ENCODE measurements at regions not wholly inside any gene's neighbourhood (a gene's known extent, or its start where the extent isn't known, plus 50 kb on each side); places are given as distances from the start of the nearest gene placed in this dataset.
A peak's percentile ranks its signal among the peaks of the same experiment; 100 is the strongest.

DNA sequence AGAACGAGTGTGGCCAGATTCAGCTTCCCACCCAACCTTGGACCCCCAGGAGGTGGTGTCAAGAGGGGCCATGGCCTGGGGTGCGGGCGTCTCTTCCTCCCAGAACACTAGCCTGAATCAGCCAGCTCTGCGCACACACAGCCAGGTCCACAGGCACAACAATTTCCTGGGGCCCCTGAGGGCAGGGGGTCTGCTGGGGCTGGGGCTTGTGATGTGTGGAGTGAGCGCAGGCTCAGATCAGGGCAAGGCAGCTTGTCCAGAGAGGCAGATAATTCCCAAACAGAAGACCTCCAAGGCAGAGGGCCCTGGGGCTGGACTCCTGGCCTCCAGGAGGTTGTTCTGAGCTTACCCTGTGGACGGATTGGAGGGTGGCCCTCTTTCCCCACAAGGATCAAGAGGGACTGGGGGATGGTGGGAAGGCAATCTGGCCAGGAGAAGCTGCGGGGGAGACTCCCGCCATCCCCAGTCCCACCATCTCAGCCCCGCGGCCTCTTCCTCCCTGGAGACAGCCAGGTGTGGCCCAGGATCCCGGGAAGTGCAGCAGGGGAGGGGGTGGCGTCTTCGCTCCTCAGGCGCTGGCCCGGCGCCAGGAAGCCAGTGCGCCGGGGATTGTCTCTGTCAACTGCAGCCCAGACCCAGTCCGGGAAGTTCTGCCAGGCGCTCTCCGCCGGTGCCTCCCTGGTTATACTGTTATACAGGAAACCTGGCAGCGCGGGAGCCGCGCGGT lies 52.0 kb upstream of the AMZ2 start:
- no peak overlapping the region for H3K23ac ChIP-seq (ENCODE audit: low read depth, low read length)
- H3K4ac ChIP-seq (ENCODE audit: low read depth, low read length): no peak overlapping the region
- H3K27ac ChIP-seq (ENCODE audit: insufficient read depth, low read length): no peak overlapping the region
- TF ChIP-seq CEBPB (IDR thresholded peaks at IDR 0.05; ENCODE audit: low read depth, low read length) (no peak), MAFK (IDR thresholded peaks at IDR 0.05; ENCODE audit: low read depth, low read length) (no peak), FOS (IDR thresholded peaks at IDR 0.05; ENCODE audit: low read depth, low read length) (no peak), RAD21 (IDR thresholded peaks at IDR 0.05; ENCODE audit: low read length) (no peak), BHLHE40 (IDR thresholded peaks at IDR 0.05; ENCODE audit: low read depth, low read length) (no peak), POLR2A (IDR thresholded peaks at IDR 0.05; ENCODE audit: low read depth, low read length) (no peak), NFE2L2 (IDR thresholded peaks at IDR 0.05; ENCODE audit: low read depth, low read length) (no peak), CHD1 (IDR thresholded peaks at IDR 0.05; ENCODE audit: low read depth, low read length) (no peak), MAZ (IDR thresholded peaks at IDR 0.05; ENCODE audit: borderline replicate concordance, low read depth, low read length) (no peak), RCOR1 (IDR thresholded peaks at IDR 0.05; ENCODE audit: insufficient replicate concordance, low read length) (no peak), MXI1 (IDR thresholded peaks at IDR 0.05; ENCODE audit: borderline replicate concordance, low read depth, low read length) (no peak)
- TF ChIP-seq, protein P1, sequence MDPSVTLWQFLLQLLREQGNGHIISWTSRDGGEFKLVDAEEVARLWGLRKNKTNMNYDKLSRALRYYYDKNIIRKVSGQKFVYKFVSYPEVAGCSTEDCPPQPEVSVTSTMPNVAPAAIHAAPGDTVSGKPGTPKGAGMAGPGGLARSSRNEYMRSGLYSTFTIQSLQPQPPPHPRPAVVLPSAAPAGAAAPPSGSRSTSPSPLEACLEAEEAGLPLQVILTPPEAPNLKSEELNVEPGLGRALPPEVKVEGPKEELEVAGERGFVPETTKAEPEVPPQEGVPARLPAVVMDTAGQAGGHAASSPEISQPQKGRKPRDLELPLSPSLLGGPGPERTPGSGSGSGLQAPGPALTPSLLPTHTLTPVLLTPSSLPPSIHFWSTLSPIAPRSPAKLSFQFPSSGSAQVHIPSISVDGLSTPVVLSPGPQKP (IDR thresholded peaks at IDR 0.05; ENCODE audit: borderline replicate concordance, low read depth, low read length): no peak
- TF ChIP-seq, protein P2, sequence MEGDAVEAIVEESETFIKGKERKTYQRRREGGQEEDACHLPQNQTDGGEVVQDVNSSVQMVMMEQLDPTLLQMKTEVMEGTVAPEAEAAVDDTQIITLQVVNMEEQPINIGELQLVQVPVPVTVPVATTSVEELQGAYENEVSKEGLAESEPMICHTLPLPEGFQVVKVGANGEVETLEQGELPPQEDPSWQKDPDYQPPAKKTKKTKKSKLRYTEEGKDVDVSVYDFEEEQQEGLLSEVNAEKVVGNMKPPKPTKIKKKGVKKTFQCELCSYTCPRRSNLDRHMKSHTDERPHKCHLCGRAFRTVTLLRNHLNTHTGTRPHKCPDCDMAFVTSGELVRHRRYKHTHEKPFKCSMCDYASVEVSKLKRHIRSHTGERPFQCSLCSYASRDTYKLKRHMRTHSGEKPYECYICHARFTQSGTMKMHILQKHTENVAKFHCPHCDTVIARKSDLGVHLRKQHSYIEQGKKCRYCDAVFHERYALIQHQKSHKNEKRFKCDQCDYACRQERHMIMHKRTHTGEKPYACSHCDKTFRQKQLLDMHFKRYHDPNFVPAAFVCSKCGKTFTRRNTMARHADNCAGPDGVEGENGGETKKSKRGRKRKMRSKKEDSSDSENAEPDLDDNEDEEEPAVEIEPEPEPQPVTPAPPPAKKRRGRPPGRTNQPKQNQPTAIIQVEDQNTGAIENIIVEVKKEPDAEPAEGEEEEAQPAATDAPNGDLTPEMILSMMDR (conservative IDR thresholded peaks at IDR 0.05; ENCODE audit: low read depth, low read length): no peak
- TF ChIP-seq, protein P3, sequence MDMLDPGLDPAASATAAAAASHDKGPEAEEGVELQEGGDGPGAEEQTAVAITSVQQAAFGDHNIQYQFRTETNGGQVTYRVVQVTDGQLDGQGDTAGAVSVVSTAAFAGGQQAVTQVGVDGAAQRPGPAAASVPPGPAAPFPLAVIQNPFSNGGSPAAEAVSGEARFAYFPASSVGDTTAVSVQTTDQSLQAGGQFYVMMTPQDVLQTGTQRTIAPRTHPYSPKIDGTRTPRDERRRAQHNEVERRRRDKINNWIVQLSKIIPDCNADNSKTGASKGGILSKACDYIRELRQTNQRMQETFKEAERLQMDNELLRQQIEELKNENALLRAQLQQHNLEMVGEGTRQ (IDR thresholded peaks at IDR 0.05; ENCODE audit: low read depth, low read length): no peak
- intact Hi-C loops (cut with micrococcal nuclease): no loop called here
- no peak overlapping the region for H4K8ac ChIP-seq (ENCODE audit: low read depth in 2 of 2, low read length in 2 of 2)
- H2AFZ ChIP-seq (replicated peaks; ENCODE audit: low read length, poor library complexity): peak overlapping the region; percentile 51
- no peaks in the 10 kb centered on the region for H4K20me1 ChIP-seq (ENCODE audit: insufficient read depth, low read length)
- H3K14ac ChIP-seq (replicated peaks; ENCODE audit: low read depth, low read length): no peak overlapping the region
- H3K9me1 ChIP-seq (ENCODE audit: insufficient read depth, low read length): no peaks in the 10 kb centered on the region
- no peak overlapping the region for H2BK20ac ChIP-seq (ENCODE audit: low read depth, low read length)
- no peak overlapping the region for H2BK5ac ChIP-seq (ENCODE audit: low read depth, low read length, poor library complexity, severe bottlenecking)
- no peak overlapping the region for H2AK5ac ChIP-seq (ENCODE audit: low read depth, low read length)
- no peak overlapping the region for H3K9ac ChIP-seq (ENCODE audit: low read depth, low read length)
- H4K5ac ChIP-seq (ENCODE audit: low read depth, low read length): no peak overlapping the region
- H3K18ac ChIP-seq (ENCODE audit: low read depth, low read length): no peak overlapping the region
- 0% methylated on average over 4 of the region's 27 CpGs; no CpG with 5 or more reads in 1 of the 2 experiments for WGBS, 2 experiments (ENCODE audit: extremely low coverage in 2 of 2, insufficient read length in 1 of 2)
- ATAC-seq (ENCODE audit: low read depth): no peak
- no peak overlapping the region for H3K4me3 ChIP-seq (ENCODE audit: insufficient read depth, low read depth, low read length)
- dilution Hi-C loops (cut with HindIII; ENCODE audit: low sequenced_read_pairs, unreplicated experiment): no loop called here
- no peaks in the 10 kb centered on the region for H3K79me1 ChIP-seq (ENCODE audit: low read depth in 1 of 2, low read length in 2 of 2)
- H3K4me1 ChIP-seq (ENCODE audit: control insufficient read depth, insufficient read depth, low read length): no peaks in the 10 kb centered on the region; the same call in 1 of the 2 replicates
- H3K36me3 ChIP-seq (ENCODE audit: control insufficient read depth, insufficient read depth, low read length): no peaks in the 10 kb centered on the region
- no peaks in the 10 kb centered on the region; the same call in 1 of the 2 replicates for H3K9me3 ChIP-seq (ENCODE audit: control insufficient read depth, insufficient read depth, low read length)
- H3K4me2 ChIP-seq (ENCODE audit: low read depth, low read length): no peak overlapping the region
- H2AK9ac ChIP-seq (replicated peaks; ENCODE audit: low read depth, low read length, poor library complexity): no peak overlapping the region
- in situ Hi-C loops (cut with MboI; ENCODE audit: low sequenced_read_pairs): no loop called here
- POLR2A ChIA-PET (ENCODE audit: unreplicated experiment): no interaction called here
- H3K56ac ChIP-seq (ENCODE audit: extremely low read depth, insufficient read depth, low read length): no peak overlapping the region
- no peak for DNase-seq
- CTCF ChIA-PET: no interaction called here
- no peak overlapping the region for H4K91ac ChIP-seq (ENCODE audit: insufficient read depth, low read depth, low read length)
- H2BK120ac ChIP-seq (ENCODE audit: low read depth, low read length): no peak overlapping the region
- no peak overlapping the region for H2BK15ac ChIP-seq (ENCODE audit: low read depth, low read length)
- BruUV-seq (replicated peaks): no TSS peak
- H3K27me3 ChIP-seq (ENCODE audit: control insufficient read depth, insufficient read depth, low read length): peaks cover 58% of the 10 kb centered on the region

All from IMR-90 (cell line).